Astrocyte of the cerebellum (primary cell): ENCODE measurements at regions not wholly inside any gene's neighbourhood (a gene's known extent, or its start where the extent isn't known, plus 50 kb on each side); places are given as distances from the start of the nearest gene placed in this dataset.

Experiments
- DNase-seq: peaks from one replicate; pipeline ENCODE4 v3.0.0-alpha.2; 2011; ENCODE audit warnings: low read depth
- H3K4me3 ChIP-seq: 2 replicates; pipeline ENCODE4 v1.5.1; 2011; ENCODE audit warnings: mild to moderate bottlenecking, low read depth, low read length, moderate library complexity
- in situ Hi-C: cut with HindIII; loops from 2 replicates; pipeline ENCODE4 v1.10.0; 2017; ENCODE audit warnings: low sequenced_read_pairs
- TF ChIP-seq, protein P1 (sequence below): IDR thresholded peaks from 2 replicates; pipeline ENCODE4 v1.5.1; 2012; ENCODE audit warnings: low read length, low read depth, moderate library complexity, mild to moderate bottlenecking; ENCODE audit errors: missing control alignments

DNA sequence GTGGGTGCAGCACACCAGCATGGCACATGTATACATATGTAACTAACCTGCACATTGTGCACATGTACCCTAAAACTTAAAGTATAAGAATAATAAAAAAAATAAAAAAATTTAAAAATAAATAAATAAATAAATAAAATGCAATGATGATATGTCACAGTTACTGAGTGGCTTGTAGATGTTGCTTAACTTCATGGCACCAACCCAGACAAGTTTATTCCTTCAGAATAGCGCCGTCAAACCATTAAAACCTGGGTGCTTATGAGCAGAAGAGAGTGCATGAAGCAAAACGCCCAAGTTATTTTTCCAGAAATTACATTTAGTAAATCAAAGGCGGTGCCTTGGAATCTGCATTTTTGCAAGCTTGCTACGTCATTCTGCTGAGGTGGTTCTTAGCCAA lies 417.9 kb downstream of the AEBP2 start:
- no peak for DNase-seq
- TF ChIP-seq, protein P1, sequence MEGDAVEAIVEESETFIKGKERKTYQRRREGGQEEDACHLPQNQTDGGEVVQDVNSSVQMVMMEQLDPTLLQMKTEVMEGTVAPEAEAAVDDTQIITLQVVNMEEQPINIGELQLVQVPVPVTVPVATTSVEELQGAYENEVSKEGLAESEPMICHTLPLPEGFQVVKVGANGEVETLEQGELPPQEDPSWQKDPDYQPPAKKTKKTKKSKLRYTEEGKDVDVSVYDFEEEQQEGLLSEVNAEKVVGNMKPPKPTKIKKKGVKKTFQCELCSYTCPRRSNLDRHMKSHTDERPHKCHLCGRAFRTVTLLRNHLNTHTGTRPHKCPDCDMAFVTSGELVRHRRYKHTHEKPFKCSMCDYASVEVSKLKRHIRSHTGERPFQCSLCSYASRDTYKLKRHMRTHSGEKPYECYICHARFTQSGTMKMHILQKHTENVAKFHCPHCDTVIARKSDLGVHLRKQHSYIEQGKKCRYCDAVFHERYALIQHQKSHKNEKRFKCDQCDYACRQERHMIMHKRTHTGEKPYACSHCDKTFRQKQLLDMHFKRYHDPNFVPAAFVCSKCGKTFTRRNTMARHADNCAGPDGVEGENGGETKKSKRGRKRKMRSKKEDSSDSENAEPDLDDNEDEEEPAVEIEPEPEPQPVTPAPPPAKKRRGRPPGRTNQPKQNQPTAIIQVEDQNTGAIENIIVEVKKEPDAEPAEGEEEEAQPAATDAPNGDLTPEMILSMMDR: no peak
- in situ Hi-C loops: no loop called here
- H3K4me3 ChIP-seq: no peak overlapping the region

DNA sequence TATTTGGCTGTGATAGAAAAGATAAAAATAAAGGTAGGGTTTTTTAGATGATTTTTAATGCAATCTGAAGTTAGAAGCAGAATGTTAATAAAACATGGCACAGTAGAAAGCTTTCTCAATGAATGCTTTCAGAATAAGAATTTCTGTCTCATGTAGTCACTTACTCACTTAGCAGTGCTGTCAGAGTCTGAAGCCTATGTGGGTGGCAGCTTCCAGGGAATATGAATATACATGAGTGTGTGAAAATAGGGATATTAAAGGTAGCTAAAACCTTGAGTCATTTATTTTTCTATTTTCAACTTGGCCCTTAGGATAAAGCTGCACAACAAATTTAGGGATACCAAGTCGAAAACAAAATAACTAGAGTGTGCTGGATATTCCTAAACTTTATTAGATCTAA lies 427.9 kb downstream of the AEBP2 start:
- DNase-seq: no peak
- H3K4me3 ChIP-seq: no peak overlapping the region
- TF ChIP-seq, protein P1: no peak
- in situ Hi-C loops: no loop called here

DNA sequence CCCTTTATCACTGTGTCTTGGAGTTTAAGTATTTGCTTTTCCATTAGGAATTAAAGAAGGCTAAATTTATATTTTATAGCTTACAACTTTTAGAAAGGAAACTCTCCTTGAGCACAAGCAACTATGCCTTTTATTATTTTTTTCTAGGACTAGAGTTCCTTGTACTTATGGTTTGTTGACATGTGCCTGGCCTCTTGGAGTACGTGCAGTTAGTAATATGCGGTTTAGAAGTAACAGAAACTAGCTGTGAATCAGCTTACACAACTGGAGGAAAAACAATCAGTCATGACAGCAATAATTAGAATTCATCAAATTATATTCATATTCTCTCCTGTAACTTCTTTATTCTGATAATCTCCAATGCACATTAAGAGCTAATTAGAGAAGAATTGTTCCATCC lies 428.7 kb downstream of the AEBP2 start:
- no peak overlapping the region for H3K4me3 ChIP-seq
- no peak for DNase-seq
- TF ChIP-seq, protein P1: no peak
- in situ Hi-C loops: no loop called here

DNA sequence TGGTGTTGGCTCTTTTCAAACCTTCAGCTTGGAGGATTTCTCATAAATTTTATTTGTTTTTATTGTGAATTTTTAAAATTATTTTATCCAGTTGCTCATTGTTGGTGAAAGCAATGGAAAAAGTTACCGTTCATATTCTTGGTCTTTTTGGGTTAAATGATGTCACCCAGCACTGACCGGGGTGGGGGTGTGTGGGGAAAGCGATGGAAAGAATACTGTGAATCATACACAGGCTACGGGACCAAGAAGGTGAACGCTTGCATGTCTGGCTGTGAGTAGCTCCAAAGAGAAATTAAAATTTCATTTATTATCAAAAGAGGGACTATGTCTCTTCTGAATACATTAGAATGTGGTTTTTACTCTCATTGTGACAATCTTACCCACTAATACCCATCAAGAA lies 430.1 kb downstream of the AEBP2 start:
- TF ChIP-seq, protein P1: no peak
- in situ Hi-C loops: no loop called here
- DNase-seq: no peak
- no peak overlapping the region for H3K4me3 ChIP-seq

DNA sequence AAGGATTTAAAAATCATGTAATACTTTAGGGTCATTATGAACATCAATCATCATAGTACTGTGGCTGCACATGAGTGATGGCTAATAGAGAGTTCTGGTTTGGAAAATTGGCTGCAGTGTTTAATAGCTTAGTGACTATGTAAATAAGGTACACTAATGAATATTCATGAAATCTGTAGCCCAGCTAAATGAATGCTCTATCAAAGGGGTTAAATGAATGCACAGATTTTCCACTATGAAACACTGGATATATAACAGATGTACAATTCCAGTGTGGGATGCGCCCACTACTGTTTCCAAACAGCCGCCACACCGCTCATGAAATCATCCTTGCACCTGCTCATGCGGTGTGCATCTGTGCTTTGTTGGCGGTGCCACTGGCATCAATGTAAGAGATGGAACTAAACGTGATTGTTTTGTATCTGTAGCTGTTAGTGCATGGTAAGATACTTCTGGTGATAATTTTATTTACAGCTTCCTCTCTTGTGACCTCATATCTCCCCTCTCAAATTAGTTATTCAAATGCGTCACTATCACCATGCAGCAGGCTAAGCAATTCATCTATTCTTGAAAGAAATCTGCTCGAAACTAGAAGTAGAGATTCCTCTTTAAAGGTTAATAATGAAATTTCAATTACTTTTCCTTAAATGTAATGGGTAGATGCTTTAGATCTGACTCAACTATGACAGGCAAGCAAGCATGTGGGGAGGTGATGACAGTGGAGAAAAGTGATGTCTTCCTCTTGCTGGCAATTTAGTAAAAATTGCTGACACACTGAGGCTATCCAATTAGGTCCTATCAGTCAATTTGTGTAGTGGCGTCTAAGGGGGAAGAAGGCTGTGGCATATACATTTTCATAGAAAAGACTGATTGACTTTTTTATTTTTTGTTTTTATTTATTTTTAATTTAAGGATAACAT lies 433.6 kb downstream of the AEBP2 start:
- no peak for DNase-seq
- TF ChIP-seq, protein P1: no peak
- no peak overlapping the region for H3K4me3 ChIP-seq
- in situ Hi-C loops: no loop called here

DNA sequence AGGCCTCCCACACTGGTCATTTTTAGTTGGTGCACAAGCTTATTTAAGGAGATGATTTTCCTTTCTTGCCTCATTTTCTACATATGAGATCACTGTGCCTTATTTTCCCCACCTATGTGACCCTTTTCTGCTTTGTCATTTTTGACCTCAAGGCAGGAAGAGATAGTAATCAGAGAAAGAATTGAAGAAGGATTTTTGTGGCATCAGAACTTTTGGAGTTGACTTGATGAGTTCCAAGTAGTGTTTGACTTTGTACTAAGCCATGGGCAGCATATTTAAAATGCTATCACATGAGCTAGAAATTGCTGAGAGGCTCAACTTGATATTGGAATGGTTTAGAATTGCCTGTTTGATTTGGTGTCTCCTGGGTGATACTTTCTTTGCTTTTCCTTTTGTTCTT lies 440.8 kb downstream of the AEBP2 start:
- H3K4me3 ChIP-seq: no peak overlapping the region
- in situ Hi-C loops: no loop called here
- no peak for DNase-seq
- TF ChIP-seq, protein P1: no peak
